K562 (cell line): ENCODE measurements at regions not wholly inside any gene's neighbourhood (a gene's known extent, or its start where the extent isn't known, plus 50 kb on each side); places are given as distances from the start of the nearest gene placed in this dataset.

Experiments used
- ATAC-seq: fragments of 200-7000 bp; cut with Tn5 transposase; 3 replicates; pipeline ENCODE4 v1.9.1; 2020; ENCODE audit warnings: moderate library complexity
- BruUV-seq: library from RNA; stranded (reverse); fragments of 400-500 nt; replicated peaks from 2 replicates; lab custom pipeline; 2021; lab: Mats Ljungman, UMichigan
- CTCF ChIA-PET: fragments of 300-600 bp; formaldehyde crosslinking; extraction: SDS; loops from one replicate; lab custom pipeline; 2021; ENCODE audit warnings: low intra/inter-chr PET ratio; lab: Yijun Ruan, JAX
- POLR2A ChIA-PET: fragments of 300-600, 350-650 bp; sonication (Branson Sonifier 250); formaldehyde crosslinking; extraction: SDS; loops from one replicate; lab custom pipeline; 2021; ENCODE audit warnings: antibody characterized with exemption, inconsistent platforms; lab: Yijun Ruan, JAX
- DNase-seq, 4 experiments: peaks; one replicate each; pipeline versions ENCODE4 v3.0.0 to v3.0.0-alpha.2; 2011 to 2018; ENCODE audit warnings: low spot score in 3 of 4, mixed read lengths in 3 of 4; ENCODE audit errors: extremely low read depth in 1 of 4
- FAIRE-seq: peaks from 2 replicates; lab custom pipeline; 2011; peaks lifted over from hg19 to GRCh38; lab: Jason Lieb, UNC
- H2AFZ ChIP-seq: 2 replicates; pipeline ENCODE4 v1.6.0; 2011; ENCODE audit warnings: low read depth, low read length, control low read depth, inconsistent platforms
- H3K27ac ChIP-seq: fragments of 200-600 bp; 3 replicates; pipeline ENCODE4 v1.8.0; 2011; ENCODE audit warnings: low read depth, mild to moderate bottlenecking, control low read depth, inconsistent platforms, low read length, moderate library complexity, mixed read lengths; ENCODE audit errors: extremely low read depth
- H3K27me3 ChIP-seq, 2 experiments: fragments of 300-600 bp in 1 of 2; 2 replicates in 1 of 2; 3 replicates in 1 of 2; pipeline versions ENCODE4 v1.6.0 to v1.8.0; 2011; ENCODE audit warnings: inconsistent platforms in 2 of 2, low read length in 2 of 2, mild to moderate bottlenecking in 1 of 2, mixed read lengths in 1 of 2, moderate library complexity in 1 of 2; ENCODE audit not compliant: control insufficient read depth in 2 of 2, insufficient read depth in 2 of 2
- H3K36me3 ChIP-seq: fragments of 300-600 bp; 3 replicates; pipeline ENCODE4 v1.8.0; 2011; ENCODE audit warnings: mild to moderate bottlenecking, low read length, inconsistent platforms; ENCODE audit not compliant: control insufficient read depth, insufficient read depth
- H3K4me1 ChIP-seq, 2 experiments: fragments of 200-600 bp in 1 of 2; replicated peaks in 1 of 2; 2 replicates in 1 of 2; 3 replicates in 1 of 2; pipeline versions ENCODE4 v1.5.1 to v1.8.0; 2011; ENCODE audit warnings: inconsistent platforms in 2 of 2, low read length in 2 of 2, mild to moderate bottlenecking in 1 of 2, mixed read lengths in 1 of 2, moderate library complexity in 1 of 2; ENCODE audit not compliant: control insufficient read depth in 2 of 2, insufficient read depth in 2 of 2
- H3K4me2 ChIP-seq: 2 replicates; pipeline ENCODE4 v1.6.1; 2011; ENCODE audit warnings: low read length, control low read depth, inconsistent platforms, mixed read lengths; ENCODE audit not compliant: insufficient read depth
- H3K4me3 ChIP-seq: fragments of 200-600 bp; sonication (generic), shearing (Covaris generic); 2 replicates; pipeline ENCODE4 v1.5.1; 2016; ENCODE audit warnings: control low read depth, inconsistent platforms
- H3K79me2 ChIP-seq: fragments of 200-600 bp; 3 replicates; pipeline ENCODE4 v1.8.0; 2011; ENCODE audit warnings: low read length, inconsistent platforms; ENCODE audit not compliant: control insufficient read depth, insufficient read depth
- H3K9ac ChIP-seq, 2 experiments: 2 replicates each; pipeline versions ENCODE4 v1.6.0 to v1.6.1; 2011; ENCODE audit warnings: low read depth in 2 of 2, low read length in 2 of 2, control low read depth in 1 of 2, inconsistent platforms in 1 of 2, mild to moderate bottlenecking in 1 of 2, mixed read lengths in 1 of 2; ENCODE audit not compliant: insufficient read depth in 1 of 2
- H3K9me1 ChIP-seq: one replicate; pipeline ENCODE4 v1.6.0; 2011; ENCODE audit warnings: inconsistent platforms, mild to moderate bottlenecking, low read length, moderate library complexity; ENCODE audit not compliant: control insufficient read depth, insufficient read depth
- H3K9me3 ChIP-seq: replicated peaks from 2 replicates; pipeline ENCODE4 v1.5.1; 2011; ENCODE audit warnings: low read depth, low read length, inconsistent platforms; ENCODE audit not compliant: control insufficient read depth, insufficient read depth
- H4K20me1 ChIP-seq: replicated peaks from 2 replicates; pipeline ENCODE4 v1.6.1; 2011; ENCODE audit warnings: low read length, inconsistent platforms, mixed read lengths; ENCODE audit not compliant: control insufficient read depth, insufficient read depth
- CEBPZ ChIP-seq: fragments of 150-350 bp; IDR thresholded peaks from 2 replicates; pipeline ENCODE4 v1.6.1; 2014; ENCODE audit warnings: low read depth, mild to moderate bottlenecking, low read length, borderline replicate concordance
- DACH1 ChIP-seq: fragments of 450-650 bp; IDR thresholded peaks from 2 replicates; pipeline ENCODE4 v1.6.1; 2018; ENCODE audit not compliant: partially characterized antibody
- FOXP4 ChIP-seq: sonication (generic); formaldehyde crosslinking; IDR thresholded peaks from 2 replicates; pipeline ENCODE4 v1.8.0; 2022; ENCODE audit warnings: mild to moderate bottlenecking, missing genetic modification reagents, borderline replicate concordance
- JUN ChIP-seq, 2 experiments: sonication (generic) in 1 of 2; formaldehyde crosslinking in 1 of 2; IDR thresholded peaks; 2 replicates each; pipeline versions ENCODE4 v1.6.1 to v1.8.0; 2012 to 2022; ENCODE audit warnings: borderline replicate concordance in 2 of 2, mild to moderate bottlenecking in 2 of 2, improper control_type of control experiment in 1 of 2, low read depth in 1 of 2, low read length in 1 of 2, missing genetic modification reagents in 1 of 2
- NFATC3 ChIP-seq: fragments of 450-650 bp; IDR thresholded peaks from 2 replicates; pipeline ENCODE4 v1.6.1; 2017; ENCODE audit warnings: mild to moderate bottlenecking
- PHB ChIP-seq: fragments of 250-450 bp; sonication (Bioruptor Pico); IDR thresholded peaks from 2 replicates; pipeline ENCODE4 v1.5.0; 2021
- RNF2 ChIP-seq: sonication (generic); IDR thresholded peaks from 2 replicates; pipeline ENCODE4 v1.6.1; 2016
- SREBF2 ChIP-seq: sonication (generic); formaldehyde crosslinking; IDR thresholded peaks from 2 replicates; pipeline ENCODE4 v1.4.0; 2020; ENCODE audit warnings: mild to moderate bottlenecking, missing genetic modification reagents
- XRCC5 ChIP-seq: fragments of 200-400 bp; formaldehyde crosslinking; IDR thresholded peaks from 2 replicates; pipeline ENCODE4 v1.6.1; 2017; ENCODE audit warnings: low read depth, mild to moderate bottlenecking, low read length
- WGBS: fragments of 100-300 bp; shearing (Covaris generic); methylation state at CpG from one replicate; pipeline ENCODE4 v1.1.6; 2016; ENCODE audit warnings: low coverage, mixed read lengths; ENCODE audit not compliant: insufficient coverage; ENCODE audit errors: missing lambda C conversion rate; 5-methylcytosine and 5-hydroxymethylcytosine counted together
- in situ Hi-C: fragments of 300-500 bp; cut with MboI; formaldehyde crosslinking; loops from 4 replicates; pipeline ENCODE4 v1.15.0; 2018; ENCODE audit warnings: inconsistent platforms, mixed read lengths
- intact Hi-C: fragments of 100-400 bp; cut with micrococcal nuclease; formaldehyde crosslinking; loops from 2 replicates; pipeline ENCODE4 v1.14.2; 2022
- TF ChIP-seq, protein P1 (sequence below): fragments of 200-400 bp; formaldehyde crosslinking; IDR thresholded peaks from 2 replicates; pipeline ENCODE4 v1.6.1; 2017; ENCODE audit warnings: mild to moderate bottlenecking, low read depth, low read length, moderate library complexity
- TF ChIP-seq, protein P2 (sequence below): fragments of 250-450 bp; sonication (Bioruptor Pico); IDR thresholded peaks from 2 replicates; pipeline ENCODE4 v1.9.0; 2021; ENCODE audit warnings: mild to moderate bottlenecking

DNA sequence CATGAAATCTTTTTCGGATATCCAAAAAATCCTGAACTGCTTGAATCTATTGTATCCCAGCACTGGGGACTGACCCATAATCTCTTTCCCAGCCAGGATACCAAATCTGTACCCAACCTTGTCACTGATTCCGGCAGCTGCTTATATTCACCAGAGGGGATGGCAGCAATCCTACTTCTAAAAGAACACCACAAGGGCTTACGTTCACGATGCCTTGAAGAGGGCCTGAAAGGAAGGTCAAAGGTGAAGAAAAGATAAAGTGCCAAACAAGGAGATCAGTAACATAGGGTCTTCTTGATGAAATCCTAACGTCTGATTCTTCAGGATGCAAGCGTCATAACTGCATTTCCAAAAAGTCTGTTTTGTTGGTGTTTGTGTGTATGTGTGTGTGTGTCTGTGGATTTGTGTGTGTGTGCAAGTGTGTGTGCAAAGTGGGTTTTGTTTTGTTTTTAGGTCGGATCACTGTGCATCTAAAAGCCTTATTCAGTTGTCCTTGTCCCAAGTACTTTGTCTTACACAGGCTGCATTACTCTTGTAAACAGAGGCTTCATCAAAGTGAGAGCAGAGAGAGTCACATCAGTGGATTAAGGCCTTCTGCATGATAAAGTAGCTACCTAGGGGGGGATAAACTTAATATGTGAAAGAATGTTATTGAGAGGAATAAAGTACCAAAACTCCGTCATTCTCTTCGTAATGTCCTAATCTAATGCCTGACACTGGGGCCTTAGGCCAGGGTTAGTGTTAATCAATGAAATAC is 179.3 kb downstream of the BARHL2 start (continued):
- TF ChIP-seq FOXP4 (CRISPR knock-in tag) (no peak), JUN (IDR thresholded peaks at IDR 0.05; ENCODE audit: borderline replicate concordance, low read depth, low read length) (no peak), JUN (CRISPR knock-in tag; IDR thresholded peaks at IDR 0.05; ENCODE audit: borderline replicate concordance) (no peak), SREBF2 (CRISPR knock-in tag) (no peak), DACH1 (no peak), NFATC3 (no peak)
- TF ChIP-seq, all 486 proteins: peak for 0

DNA sequence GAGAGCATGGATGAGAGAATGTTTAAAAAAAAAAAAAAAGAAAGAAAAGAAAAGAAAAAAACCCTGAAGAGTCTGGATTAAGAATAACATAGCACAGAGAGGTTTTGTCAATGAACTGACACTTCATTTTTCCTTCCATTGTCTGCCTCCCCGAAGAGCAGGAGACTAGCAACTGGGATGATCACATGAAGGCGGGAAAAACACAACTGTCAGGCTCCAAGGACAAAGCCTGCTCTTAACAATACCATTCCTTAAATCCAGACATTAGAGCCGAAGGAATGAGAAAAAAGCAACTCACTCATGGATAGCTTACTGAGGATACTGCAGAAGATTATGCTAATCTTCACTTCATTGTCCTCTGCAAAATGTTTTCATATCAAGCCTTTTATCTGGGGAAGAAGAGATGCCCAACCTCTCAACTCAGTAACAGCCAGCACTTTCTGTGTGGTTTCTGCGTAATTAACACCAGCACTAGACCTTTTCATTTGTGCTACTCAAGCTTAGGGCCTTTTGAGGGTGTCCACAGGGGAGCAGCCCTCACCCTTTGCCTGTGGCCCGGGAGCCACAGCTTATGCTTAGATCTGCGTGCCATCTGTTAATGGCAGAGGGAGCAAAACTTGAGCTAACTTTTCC is 182.3 kb downstream of the BARHL2 start:
- H3K36me3 ChIP-seq: no peaks in the 10 kb centered on the region
- no TSS peak for BruUV-seq
- TF ChIP-seq PHB (CRISPR knock-in tag) (no peak), RNF2 (no peak), XRCC5 (no peak), CEBPZ (no peak)
- TF ChIP-seq, protein P1, sequence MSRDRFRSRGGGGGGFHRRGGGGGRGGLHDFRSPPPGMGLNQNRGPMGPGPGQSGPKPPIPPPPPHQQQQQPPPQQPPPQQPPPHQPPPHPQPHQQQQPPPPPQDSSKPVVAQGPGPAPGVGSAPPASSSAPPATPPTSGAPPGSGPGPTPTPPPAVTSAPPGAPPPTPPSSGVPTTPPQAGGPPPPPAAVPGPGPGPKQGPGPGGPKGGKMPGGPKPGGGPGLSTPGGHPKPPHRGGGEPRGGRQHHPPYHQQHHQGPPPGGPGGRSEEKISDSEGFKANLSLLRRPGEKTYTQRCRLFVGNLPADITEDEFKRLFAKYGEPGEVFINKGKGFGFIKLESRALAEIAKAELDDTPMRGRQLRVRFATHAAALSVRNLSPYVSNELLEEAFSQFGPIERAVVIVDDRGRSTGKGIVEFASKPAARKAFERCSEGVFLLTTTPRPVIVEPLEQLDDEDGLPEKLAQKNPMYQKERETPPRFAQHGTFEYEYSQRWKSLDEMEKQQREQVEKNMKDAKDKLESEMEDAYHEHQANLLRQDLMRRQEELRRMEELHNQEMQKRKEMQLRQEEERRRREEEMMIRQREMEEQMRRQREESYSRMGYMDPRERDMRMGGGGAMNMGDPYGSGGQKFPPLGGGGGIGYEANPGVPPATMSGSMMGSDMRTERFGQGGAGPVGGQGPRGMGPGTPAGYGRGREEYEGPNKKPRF: no peak
- TF ChIP-seq, protein P2, sequence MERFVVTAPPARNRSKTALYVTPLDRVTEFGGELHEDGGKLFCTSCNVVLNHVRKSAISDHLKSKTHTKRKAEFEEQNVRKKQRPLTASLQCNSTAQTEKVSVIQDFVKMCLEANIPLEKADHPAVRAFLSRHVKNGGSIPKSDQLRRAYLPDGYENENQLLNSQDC: no peak
- TF ChIP-seq, all 486 proteins: peak for 0
- no peak for ATAC-seq
- Histone ChIP-seq H3K27ac (no peak overlapping the region), H3K4me2 (no peak overlapping the region), H4K20me1 (no peaks in the 10 kb centered on the region), H2AFZ (no peak overlapping the region), H3K9ac (no peak overlapping the region), H3K9me3 (no peaks in the 10 kb centered on the region), H3K9me1 (no peaks in the 10 kb centered on the region), H3K27me3 (no peaks in the 10 kb centered on the region), H3K4me3 (no peak overlapping the region), H3K4me1 (no peaks in the 10 kb centered on the region), H3K79me2 (no peaks in the 10 kb centered on the region)
- ChIA-PET CTCF (no interaction called here), POLR2A (no interaction called here)
- FAIRE-seq: no peak
- intact Hi-C loops: no loop called here
- in situ Hi-C loops: no loop called here
- WGBS: 4% methylated on average over 6 of the region's 6 CpGs
- DNase-seq: no peak
